Memory B cell (primary cell): ENCODE measurements at regions not wholly inside any gene's neighbourhood (a gene's known extent, or its start where the extent isn't known, plus 50 kb on each side); places are given as distances from the start of the nearest gene placed in this dataset.

Experiments used
- ATAC-seq: fragments of 150-1000 bp; cut with Tn5 transposase; 2 replicates; pipeline ENCODE4 v1.10.0; 2021; ENCODE audit warnings: low read depth, mild to moderate bottlenecking, moderate library complexity
- DNase-seq, 2 donors: peaks; one replicate each; pipeline ENCODE4 v3.0.0; 2022; ENCODE audit warnings: low spot score in 2 of 2
- H3K27ac Mint-ChIP-seq: one replicate; pipeline ENCODE4 v1.8.0; 2022; ENCODE audit warnings: mild to moderate bottlenecking, moderate library complexity, mixed read lengths
- H3K27me3 Mint-ChIP-seq: one replicate; pipeline ENCODE4 v1.8.0; 2022; ENCODE audit warnings: mixed read lengths
- H3K36me3 Mint-ChIP-seq: one replicate; pipeline ENCODE4 v1.8.0; 2022; ENCODE audit warnings: mild to moderate bottlenecking, mixed read lengths
- H3K4me1 Mint-ChIP-seq: one replicate; pipeline ENCODE4 v1.8.0; 2022; ENCODE audit warnings: mixed read lengths
- H3K4me3 Mint-ChIP-seq: one replicate; pipeline ENCODE4 v1.8.0; 2022; ENCODE audit warnings: mild to moderate bottlenecking, moderate library complexity, mixed read lengths
- H3K9me3 Mint-ChIP-seq: one replicate; pipeline ENCODE4 v1.8.0; 2022; ENCODE audit warnings: mixed read lengths

DNA sequence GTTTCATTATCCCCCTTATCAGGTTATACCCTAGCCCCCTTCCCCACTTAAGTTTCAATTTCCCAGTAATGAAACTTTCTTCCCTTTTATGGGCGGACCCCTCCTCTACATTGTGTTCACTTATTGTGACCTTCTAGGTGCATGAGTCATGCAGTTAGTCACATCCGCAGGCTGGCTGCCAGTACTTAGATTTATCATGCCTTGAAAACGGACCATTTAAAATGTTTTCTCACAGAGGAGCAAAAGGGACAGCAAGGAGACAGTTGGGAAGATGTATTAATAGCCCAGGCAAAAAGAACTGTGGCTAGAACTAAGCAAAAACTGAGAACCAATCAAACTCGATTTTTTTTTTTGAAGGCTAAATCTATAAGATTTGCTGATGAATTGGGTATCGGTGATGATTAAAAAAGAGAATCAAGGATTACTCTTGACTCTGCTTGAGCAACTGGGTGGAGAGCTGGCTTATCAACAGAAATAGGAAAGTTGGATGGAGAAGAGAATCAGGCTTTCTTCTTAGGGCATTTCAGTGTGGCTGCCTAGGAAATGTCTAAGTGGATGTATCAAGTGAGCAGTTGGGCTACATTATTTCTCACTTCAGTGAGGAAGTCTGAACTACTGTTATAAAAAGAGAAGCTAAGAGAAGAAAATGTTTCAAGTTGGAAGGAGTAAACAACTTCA lies 615.0 kb downstream of the HINT1 start:
- Mint-ChIP-seq H3K27me3 (no peaks in the 10 kb centered on the region), H3K36me3 (peaks cover 1% of the 10 kb centered on the region), H3K4me1 (no peaks in the 10 kb centered on the region), H3K4me3 (no peak overlapping the region), H3K9me3 (peaks cover 9% of the 10 kb centered on the region), H3K27ac (no peak overlapping the region)
- ATAC-seq (no peak), DNase-seq (no peak)

DNA sequence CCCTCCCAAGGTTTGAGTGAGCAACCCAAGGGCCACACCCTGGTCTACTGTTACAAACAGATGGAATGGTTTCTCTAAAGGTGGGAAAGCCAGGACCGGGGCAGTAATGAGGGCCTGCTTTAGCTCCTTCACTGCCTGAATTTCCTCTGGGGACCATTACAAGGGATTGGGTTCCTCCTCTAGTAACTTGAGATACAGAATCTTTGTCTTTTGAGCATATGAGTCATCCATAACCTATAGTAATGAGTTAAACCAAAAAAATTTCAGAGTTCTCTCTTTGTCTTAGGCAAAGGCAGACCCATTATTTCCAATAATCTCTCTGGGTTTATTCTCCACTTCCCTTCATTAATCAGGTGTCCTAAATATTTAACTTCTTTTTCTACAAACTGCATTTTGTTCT lies 618.8 kb downstream of the HINT1 start:
- Mint-ChIP-seq H3K4me3 (no peak overlapping the region), H3K4me1 (no peaks in the 10 kb centered on the region), H3K27me3 (no peaks in the 10 kb centered on the region), H3K36me3 (peaks cover 1% of the 10 kb centered on the region), H3K27ac (no peak overlapping the region), H3K9me3 (peaks cover 7% of the 10 kb centered on the region)
- DNase-seq (no peak), ATAC-seq (no peak)

GRCh38 chr5:130545291-130545690 lies 619.8 kb downstream of the HINT1 start:
- Mint-ChIP-seq H3K4me1 (no peaks in the 10 kb centered on the region), H3K9me3 (peaks cover 7% of the 10 kb centered on the region), H3K4me3 (no peak overlapping the region), H3K27me3 (no peaks in the 10 kb centered on the region), H3K27ac (no peak overlapping the region), H3K36me3 (peaks cover 1% of the 10 kb centered on the region)
- no peak for DNase-seq
- ATAC-seq = no peak

DNA sequence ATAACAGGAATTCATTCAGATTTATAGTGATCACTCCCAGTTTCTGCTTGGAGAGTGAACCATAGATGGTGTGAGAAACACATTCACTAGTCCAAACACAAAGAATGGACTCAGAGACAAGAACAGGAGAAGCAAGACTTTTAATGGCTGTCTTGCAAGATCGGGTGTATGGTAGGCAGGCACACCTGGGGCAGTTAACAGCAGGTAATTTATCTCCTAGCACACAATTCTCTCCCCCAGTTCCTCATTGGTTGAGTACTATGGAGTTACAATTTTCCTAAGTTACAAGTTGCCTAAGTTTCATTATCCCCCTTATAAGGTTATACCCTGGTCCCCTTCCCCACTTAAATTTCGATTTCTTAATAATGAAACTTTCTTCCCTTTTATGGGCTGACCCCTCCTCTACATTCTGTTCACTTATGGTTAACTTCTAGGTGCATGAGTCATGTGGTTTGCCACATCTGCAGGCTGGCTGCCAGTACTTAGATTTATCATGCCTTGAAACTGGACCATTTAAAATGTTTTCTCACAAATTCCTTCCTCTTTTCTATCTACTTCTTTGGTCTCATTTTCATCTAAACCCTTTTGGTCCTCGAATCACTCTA lies 623.3 kb downstream of the HINT1 start:
- Mint-ChIP-seq H3K27ac (no peak overlapping the region), H3K27me3 (no peaks in the 10 kb centered on the region), H3K4me1 (no peaks in the 10 kb centered on the region), H3K4me3 (no peak overlapping the region), H3K36me3 (peaks cover 1% of the 10 kb centered on the region), H3K9me3 (peaks cover 8% of the 10 kb centered on the region)
- no peak for DNase-seq
- ATAC-seq = no peak

- no peaks in the 10 kb centered on the region for H3K36me3 Mint-ChIP-seq
- DNase-seq = no peak
- no peak overlapping the region for H3K27ac Mint-ChIP-seq
- no peaks in the 10 kb centered on the region for H3K27me3 Mint-ChIP-seq
- no peak overlapping the region for H3K4me3 Mint-ChIP-seq
- H3K4me1 Mint-ChIP-seq = no peaks in the 10 kb centered on the region
- peaks cover 4% of the 10 kb centered on the region for H3K9me3 Mint-ChIP-seq
- no peak for ATAC-seq
Measured at GRCh38 chr5:130536691-130537090, 628.4 kb downstream of the HINT1 start.

DNA sequence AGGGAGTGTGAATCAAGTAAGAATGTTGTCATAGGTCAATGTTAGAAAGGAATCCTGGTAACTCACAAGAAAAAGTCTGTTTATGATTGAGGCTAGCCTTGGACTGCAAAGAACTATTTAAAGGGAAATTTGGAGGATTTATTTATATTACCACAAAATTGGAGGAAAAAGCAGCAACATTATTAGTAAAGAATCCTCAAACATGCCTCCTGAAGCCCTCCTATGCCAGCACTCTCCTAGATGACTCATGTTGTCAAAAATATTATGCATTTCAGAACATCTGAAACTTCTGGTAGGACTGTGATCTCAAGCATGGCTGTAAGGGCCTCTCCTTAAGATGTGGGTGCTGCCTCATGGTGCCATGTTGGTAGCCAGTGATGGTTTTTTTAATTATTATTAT lies 628.5 kb downstream of the CHSY3 start:
- Mint-ChIP-seq H3K27ac (no peak overlapping the region), H3K9me3 (peaks cover 4% of the 10 kb centered on the region), H3K4me1 (no peaks in the 10 kb centered on the region), H3K36me3 (no peaks in the 10 kb centered on the region), H3K27me3 (no peaks in the 10 kb centered on the region), H3K4me3 (no peak overlapping the region)
- ATAC-seq (no peak), DNase-seq (no peak)

DNA sequence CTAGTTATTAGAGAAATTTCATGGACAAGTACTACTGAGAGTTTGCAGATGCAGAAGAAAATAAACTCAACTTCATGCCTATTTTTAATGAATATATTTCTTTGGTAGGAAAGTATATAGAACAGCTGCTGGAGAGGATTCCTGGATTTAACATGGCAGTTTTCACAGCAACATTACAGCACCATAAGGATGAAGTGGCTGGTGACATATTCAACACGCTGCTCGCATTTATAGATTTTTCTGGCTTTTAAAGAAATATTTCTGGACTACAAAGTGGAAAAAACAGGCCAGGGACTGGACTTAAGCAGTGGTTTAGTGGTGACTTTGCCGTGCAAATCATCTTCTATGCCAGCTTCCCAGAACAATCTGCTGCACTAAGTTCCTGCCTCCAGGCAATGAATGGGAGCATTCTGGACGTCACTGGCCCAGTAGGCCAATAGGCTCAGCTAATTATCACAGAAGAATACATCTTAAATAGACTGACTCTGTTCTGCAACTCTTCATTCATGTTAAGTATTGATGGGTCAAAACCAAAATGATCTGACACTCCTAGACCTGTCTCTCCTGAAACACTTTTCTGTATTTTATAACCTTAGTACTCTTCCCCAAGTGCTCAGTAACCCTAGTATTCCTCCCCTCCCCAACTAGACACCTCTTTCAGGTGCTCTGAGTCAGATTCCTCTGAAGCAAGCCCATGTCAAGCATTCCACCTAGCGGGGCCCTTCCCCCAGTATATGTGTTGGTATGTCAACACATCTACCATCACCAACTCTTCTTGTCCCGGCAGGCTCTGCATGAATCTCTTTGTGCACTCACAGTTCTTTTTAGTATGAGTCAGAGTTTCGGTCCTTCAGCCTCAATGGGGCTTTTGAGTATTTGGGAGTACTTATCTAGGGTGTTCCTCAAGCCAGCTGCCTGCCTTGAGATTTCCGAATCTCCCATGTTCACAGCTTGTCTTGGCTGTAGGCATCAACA lies 625.5 kb downstream of the CHSY3 start:
- H3K27me3 Mint-ChIP-seq = no peaks in the 10 kb centered on the region
- no peak overlapping the region for H3K27ac Mint-ChIP-seq
- no peak for ATAC-seq
- peaks cover 2% of the 10 kb centered on the region for H3K9me3 Mint-ChIP-seq
- no peaks in the 10 kb centered on the region for H3K36me3 Mint-ChIP-seq
- H3K4me3 Mint-ChIP-seq = no peak overlapping the region
- no peaks in the 10 kb centered on the region for H3K4me1 Mint-ChIP-seq
- no peak for DNase-seq

DNA sequence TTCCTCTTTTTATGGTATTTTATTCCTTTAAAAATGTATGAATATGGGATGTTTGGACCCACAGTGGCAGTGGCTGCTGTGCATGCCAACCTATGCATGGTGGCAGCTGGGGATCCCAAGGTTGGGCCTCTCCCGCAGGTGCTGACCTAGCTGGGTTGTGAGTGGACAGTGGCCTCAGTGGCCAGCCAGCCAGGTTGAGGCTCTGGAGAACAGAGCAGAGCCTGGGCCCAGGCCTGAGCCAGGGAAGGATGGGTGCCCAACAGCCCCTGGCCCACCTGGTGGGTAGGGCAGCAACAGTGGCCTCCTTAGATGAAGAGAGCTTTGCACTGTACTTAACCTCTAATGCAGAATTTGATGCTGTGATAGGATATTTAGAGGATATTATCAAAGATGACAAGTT lies 624.8 kb downstream of the CHSY3 start:
- Mint-ChIP-seq H3K4me1 (no peaks in the 10 kb centered on the region), H3K9me3 (peaks cover 2% of the 10 kb centered on the region), H3K27me3 (no peaks in the 10 kb centered on the region), H3K4me3 (no peak overlapping the region), H3K36me3 (no peaks in the 10 kb centered on the region), H3K27ac (no peak overlapping the region)
- DNase-seq = no peak
- ATAC-seq = no peak

DNA sequence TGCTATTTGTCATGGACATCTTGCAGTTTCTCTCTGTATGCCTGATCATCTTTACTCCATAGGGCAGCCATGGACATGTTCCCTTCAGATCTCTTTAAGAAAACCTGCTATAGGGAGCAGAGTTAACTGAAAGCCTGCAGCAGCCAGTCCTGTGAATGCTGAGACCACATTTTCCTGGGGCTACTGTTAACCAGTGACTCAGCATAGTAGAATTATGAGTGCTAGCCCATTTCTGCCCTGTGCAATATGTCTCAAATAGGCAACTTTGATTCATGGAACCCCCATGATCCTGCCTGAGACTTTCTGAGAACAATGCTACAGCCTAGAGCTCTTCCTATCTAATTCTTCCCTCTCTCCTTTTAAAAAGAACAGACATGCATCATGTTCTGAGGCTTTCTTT lies 624.2 kb downstream of the CHSY3 start:
- no peaks in the 10 kb centered on the region for H3K4me1 Mint-ChIP-seq
- H3K27me3 Mint-ChIP-seq = no peaks in the 10 kb centered on the region
- H3K9me3 Mint-ChIP-seq = peaks cover 2% of the 10 kb centered on the region
- DNase-seq (no peak), ATAC-seq (no peak)
- no peak overlapping the region for H3K4me3 Mint-ChIP-seq
- H3K27ac Mint-ChIP-seq = no peak overlapping the region
- H3K36me3 Mint-ChIP-seq = no peaks in the 10 kb centered on the region

GRCh38 chr5:130526708-130527107 lies 622.4 kb downstream of the CHSY3 start:
- ATAC-seq (no peak), DNase-seq (no peak)
- Mint-ChIP-seq H3K4me1 (no peaks in the 10 kb centered on the region), H3K4me3 (no peak overlapping the region), H3K36me3 (no peaks in the 10 kb centered on the region), H3K9me3 (peaks cover 2% of the 10 kb centered on the region), H3K27me3 (peaks cover under 1% of the 10 kb centered on the region), H3K27ac (no peak overlapping the region)

GRCh38 chr5:130520211-130520610 lies 615.9 kb downstream of the CHSY3 start:
- no peak for ATAC-seq
- no peaks in the 10 kb centered on the region for H3K4me1 Mint-ChIP-seq
- H3K4me3 Mint-ChIP-seq = no peak overlapping the region
- peaks cover 4% of the 10 kb centered on the region for H3K9me3 Mint-ChIP-seq
- no peaks in the 10 kb centered on the region for H3K36me3 Mint-ChIP-seq
- no peak overlapping the region for H3K27ac Mint-ChIP-seq
- DNase-seq = no peak
- H3K27me3 Mint-ChIP-seq = peaks cover 5% of the 10 kb centered on the region

- Mint-ChIP-seq H3K36me3 (no peaks in the 10 kb centered on the region), H3K4me3 (no peak overlapping the region), H3K27me3 (no peaks in the 10 kb centered on the region), H3K27ac (no peak overlapping the region), H3K4me1 (no peaks in the 10 kb centered on the region), H3K9me3 (peaks cover 4% of the 10 kb centered on the region)
- ATAC-seq (no peak), DNase-seq (no peak)
Measured at GRCh38 chr5:130514984-130515690, 610.9 kb downstream of the CHSY3 start.

DNA sequence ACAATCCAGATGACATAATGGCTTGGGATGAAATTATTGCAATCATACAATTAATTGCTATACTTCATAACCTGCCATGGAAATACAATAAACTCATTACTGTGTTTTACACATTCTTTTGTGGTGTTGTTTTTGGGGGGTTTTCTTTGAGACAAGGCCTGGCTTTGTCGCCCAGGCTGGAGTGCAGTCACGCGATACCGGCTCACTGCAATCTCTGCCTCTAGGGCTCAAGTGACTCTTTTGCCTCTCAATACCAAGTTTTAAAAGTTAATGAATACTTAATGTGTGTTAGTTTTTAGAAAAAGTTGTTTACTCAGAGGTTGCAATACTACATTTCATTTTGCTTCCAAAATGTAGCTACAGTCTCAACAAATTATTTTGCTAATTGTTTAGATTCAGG lies 598.4 kb downstream of the CHSY3 start:
- no peaks in the 10 kb centered on the region for H3K4me1 Mint-ChIP-seq
- H3K4me3 Mint-ChIP-seq = no peak overlapping the region
- H3K27me3 Mint-ChIP-seq = no peaks in the 10 kb centered on the region
- H3K27ac Mint-ChIP-seq = no peak overlapping the region
- no peaks in the 10 kb centered on the region for H3K36me3 Mint-ChIP-seq
- ATAC-seq (no peak), DNase-seq (no peak)
- peaks cover 5% of the 10 kb centered on the region for H3K9me3 Mint-ChIP-seq
